ENCODE measurements at regions not wholly inside any gene's neighbourhood (a gene's known extent, or its start where the extent isn't known, plus 50 kb on each side); places are given as distances from the start of the nearest gene placed in this dataset.
A peak's percentile ranks its signal among the peaks of the same experiment; 100 is the strongest.
"Not testable (repeated sequence)": the region's sequence is repeated elsewhere in the genome, so short reads cannot be mapped to it uniquely, and the experiment has no call there.

DNA sequence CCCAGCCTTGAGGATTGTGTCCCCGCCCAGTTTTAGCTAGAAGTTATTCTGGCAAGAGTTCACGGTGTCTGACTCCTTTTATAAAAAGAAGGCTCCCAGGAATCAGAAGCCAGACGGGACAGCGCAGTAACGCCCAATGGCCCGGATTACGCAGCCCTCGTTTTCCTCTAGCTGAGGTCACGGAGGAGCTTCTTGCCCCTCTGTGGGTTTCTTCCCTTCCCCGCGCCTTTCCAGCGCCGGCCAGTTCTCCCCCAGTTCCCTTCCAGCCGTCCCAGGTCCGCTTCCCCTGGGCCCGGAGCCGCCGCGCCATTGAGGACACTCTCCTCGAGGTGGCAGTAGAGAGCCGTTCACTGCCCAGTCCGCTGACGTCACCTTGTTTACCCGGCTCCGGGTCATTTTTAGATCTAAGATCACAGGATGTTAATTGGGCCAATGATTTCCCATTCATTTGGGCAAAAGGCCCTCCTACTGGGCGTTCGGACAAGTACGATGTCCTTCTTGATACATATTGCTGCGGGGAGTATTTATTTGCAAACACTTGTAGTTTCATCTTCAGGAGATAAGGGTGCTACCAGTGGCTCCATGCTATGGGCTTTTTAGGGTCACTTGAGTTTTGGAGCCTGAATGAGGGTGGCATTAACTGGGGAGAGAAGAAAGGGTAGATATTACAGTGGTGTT is 81.5 kb upstream of the PPM1B start:
- peak; percentile 75 to 88 for DNase-seq

GRCh38 chr2:44087714-44088092 is 81.0 kb upstream of the PPM1B start:
- DNase-seq: no peak

DNA sequence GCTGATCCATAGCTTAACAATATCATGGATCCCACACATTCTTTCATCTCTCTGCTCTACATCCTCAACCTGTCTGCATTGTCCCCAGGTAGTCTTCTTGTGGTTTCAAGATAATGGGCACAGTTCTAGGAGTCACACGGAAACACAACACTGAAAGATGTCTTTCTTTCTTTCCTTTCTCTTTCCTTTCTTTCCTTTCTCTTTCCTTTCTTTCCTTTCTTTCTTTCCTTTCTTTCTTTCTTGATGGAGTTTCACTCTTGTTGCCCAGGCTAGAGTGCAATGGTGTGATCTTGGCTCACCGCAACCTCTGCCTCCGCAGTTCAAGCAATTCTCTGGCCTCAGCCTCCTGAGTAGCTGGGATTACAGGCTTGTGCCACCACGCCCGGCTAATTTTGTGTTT is 76.2 kb upstream of the PPM1B start:
- not testable (repeated sequence) for DNase-seq

GRCh38 chr2:44093970-44094369 is 74.7 kb upstream of the PPM1B start:
- no peak for DNase-seq

DNA sequence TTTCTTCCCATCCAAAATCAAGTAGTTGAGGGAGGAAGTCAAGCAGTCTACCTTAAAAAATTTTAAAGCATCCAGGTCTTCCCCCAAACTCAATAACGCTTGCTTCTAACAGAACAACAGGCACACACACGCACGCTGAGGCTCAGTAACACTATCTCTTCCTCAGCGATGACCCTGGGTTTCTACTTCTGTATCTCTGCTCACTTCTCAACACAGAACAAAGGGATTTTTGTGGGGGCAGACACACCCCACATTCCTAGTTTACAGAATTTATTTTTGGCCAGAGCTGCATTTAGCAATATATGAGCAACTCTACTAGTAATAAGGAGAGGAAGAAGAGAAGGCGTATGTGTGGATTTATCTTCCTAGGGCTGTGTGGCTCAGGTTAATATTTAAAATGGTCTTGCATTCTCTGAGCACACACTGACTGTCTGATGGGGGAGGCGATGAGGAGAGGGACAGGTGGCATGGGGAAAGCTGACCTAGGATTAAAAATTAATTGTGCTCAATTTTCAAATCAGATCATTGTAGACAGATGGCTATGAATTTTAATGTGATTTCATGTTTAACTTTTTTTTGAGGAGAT is 71.3 kb upstream of the PPM1B start:
- DNase-seq: no peak

DNA sequence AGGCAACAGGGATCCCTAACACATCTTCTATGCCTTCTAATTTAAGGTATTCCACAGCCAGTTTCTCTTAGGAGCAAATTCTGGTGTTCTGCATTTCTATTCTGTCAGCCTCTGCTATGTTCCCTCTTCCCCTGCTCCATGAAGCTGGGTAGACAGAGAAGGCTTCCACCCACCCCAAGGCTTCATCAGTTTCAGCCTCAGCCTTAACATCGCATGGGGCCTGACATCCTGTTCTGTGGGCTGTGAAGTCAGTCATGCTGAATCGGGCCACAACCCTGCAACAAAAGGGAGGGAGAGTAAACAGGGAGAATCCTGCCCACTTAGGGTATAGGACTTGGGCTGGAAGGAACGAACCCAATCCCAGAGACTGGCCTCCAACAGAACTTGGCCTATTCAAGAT is 70.6 kb upstream of the PPM1B start:
- no peak for DNase-seq

GRCh38 chr2:44098891-44099290 is 69.8 kb upstream of the PPM1B start:
- DNase-seq: no peak

GRCh38 chr2:44100351-44100750 is 68.3 kb upstream of the PPM1B start:
- DNase-seq: peak; percentile 67 to 78

- no peak for DNase-seq
Measured at GRCh38 chr2:44101246-44101645, 67.4 kb upstream of the PPM1B start.

DNA sequence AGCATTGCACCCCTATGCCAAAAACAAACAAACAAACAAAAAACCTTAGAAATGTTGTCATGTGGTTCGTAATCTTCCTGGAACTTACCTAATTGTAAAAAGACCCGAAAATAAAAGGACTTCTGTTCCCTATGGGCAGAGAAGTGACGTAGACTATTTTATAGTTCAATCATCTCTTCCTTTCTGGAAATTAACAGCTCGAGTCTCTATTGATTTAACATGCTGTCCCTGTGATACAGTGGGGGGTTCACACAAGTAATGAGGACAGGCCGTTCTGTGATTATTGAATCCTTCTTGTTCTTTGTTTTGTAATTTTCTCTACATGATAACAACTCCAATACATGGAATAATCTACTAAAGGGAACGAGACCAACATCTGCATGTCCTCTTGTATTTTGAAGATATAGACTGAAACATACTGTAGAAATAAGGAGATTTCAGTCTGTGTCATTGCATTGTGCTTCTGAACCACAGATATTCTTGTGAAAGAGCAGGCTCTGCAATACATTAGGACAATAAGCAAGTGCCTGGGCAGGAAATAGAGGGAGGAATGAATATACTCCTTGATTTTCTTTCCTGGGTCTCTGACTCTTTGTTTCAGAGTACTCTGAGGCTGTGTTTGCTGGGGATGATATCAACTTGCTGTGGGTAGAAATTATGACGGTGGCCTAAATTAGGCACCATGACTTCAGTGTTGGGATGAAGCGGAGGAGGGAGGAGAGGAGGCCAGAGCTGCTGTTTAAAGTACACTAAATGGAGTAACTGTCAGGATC is 65.7 kb upstream of the PPM1B start:
- no peak for DNase-seq

GRCh38 chr2:44103639-44104038 is 65.0 kb upstream of the PPM1B start:
- DNase-seq: no peak

- no peak for DNase-seq
Measured at GRCh38 chr2:44104855-44105271, 63.8 kb upstream of the PPM1B start.

DNA sequence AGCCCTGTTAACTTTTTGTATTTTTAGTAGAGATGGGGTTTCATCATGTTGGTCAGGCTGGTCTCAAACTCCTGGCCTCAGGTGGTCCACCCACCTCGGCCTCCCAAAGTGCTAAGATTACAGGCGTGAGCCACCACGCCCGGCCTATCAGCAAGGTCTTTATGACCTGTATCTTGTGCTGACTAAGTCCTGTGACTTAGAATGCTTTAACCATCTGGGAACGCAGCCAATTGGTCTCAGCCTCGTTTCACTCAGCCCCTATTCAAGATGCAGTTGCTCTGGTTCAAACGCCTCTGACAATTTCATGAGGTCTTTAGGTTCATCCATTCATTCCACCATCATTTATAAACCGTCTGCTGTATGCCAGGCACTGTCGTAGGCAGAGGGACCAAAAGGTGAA is 62.2 kb upstream of the PPM1B start:
- not testable (repeated sequence) for DNase-seq

DNA sequence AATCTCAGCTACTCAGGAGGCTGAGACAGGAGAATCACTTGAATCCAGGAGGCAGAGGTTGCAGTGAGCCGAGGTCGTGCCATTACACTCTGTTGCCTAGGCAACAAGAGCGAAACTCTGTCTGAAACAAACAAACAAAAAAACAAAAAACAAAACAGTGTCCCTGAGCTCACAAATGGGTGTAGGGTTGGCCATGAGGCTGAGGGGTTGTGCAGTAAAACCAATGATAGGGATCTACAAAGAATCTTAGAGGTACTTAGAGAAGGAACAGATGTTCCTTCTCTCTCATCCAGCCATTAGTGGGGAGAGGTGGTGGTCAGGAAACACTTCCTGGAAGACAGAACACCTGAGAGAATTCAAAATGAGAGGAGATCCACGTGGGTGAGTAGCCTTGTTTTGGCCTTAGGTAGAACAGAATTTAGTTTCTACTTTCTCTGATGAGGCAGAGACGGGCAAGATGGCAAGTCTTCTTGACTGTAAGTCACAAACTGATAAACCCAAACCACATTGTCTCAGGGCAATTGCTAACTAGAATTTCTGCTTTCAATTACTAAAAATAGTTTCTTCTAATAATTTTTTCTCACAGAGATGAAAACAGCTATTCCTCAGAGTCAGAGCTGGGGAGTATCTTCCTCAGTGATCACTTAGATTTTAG is 61.5 kb upstream of the PPM1B start:
- DNase-seq: no peak

DNA sequence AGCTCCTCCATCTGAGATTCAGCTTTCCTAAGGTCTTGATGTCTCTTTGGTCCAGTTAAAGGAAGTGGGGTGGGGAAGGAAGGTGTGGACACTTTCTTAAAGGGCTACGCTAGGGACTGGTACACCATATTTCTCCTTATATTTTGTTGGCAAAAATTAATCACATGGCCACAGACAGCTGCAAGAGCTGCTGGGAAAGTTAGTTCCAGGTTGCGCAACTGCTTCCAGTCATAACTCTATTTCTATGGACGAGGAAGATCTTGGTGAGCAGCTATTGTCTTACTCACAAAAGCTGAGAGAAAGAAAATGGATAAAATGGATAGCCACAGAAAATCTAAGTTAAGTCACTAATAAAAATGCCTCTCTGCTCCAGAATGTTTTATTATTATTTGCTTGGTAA is 60.7 kb upstream of the PPM1B start:
- no peak for DNase-seq

- no peak for DNase-seq
Measured at GRCh38 chr2:44109166-44109565, 59.5 kb upstream of the PPM1B start.

DNA sequence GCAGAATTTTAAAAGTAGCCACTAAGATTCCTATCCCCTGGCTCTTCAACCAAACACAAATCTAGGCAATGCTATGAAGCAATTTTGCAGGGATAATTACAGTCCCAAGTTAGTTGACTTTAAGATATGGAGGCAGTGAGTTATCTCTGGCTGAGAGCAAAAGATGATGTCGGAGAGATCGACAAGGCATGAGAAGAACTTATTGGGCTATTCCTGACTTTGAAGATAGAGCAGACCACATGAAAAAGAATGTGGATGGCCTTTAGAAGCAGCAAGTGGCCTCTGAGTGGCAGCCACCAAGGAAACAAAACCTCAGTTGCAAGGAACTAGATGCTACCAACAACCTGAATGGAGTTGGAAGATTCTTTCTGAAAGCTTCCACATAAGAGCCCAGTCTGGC is 58.2 kb upstream of the PPM1B start:
- DNase-seq: no peak

DNA sequence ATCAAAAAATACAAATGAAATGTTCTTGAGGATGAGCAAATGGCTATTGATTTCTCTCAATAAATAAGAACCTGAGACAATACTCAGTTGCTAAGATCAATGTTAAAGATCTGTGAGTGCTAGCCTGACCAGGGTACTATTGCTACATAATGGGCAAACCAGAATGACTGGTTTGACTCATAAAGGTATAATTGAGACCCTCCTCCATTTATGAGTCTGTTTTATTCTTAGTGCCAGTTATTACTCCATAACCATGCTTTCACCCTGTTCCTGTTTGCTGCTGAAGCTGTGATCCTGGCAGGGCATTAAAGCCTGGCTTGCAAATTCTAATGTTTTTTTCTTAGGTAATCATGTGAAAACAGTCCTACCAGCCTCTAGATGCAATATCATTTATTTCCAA is 56.6 kb upstream of the PPM1B start:
- DNase-seq: no peak

GRCh38 chr2:44116319-44116718 is 52.4 kb upstream of the PPM1B start:
- no peak for DNase-seq

DNA sequence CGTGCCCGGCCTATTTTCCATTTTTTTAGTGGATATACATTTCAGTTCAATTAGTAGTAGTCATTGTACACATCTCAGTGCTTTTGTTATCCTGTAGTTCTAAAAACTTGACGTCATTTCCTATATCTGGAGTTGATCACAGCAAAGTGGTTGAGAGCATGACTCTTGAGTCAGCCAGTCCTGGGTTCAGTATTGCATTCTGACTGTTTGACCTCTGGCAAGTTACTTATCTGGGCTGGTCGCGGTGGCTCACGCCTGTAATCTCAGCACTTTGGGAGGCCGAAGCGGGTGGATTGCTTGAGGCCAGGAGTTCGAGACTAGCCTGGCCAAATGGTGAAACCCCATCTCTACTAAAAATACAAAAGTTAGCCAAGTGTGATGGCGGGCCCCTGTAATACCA is 50.4 kb upstream of the PPM1B start:
- DNase-seq: no peak
